Endodermal cell (in vitro differentiated cells): ENCODE measurements at regions not wholly inside any gene's neighbourhood (a gene's known extent, or its start where the extent isn't known, plus 50 kb on each side); places are given as distances from the start of the nearest gene placed in this dataset.

Experiments
- DNase-seq: peaks from one replicate; pipeline ENCODE4 v3.0.0-alpha.2; 2017
- H3K27ac ChIP-seq: 2 replicates; pipeline ENCODE4 v1.5.1; 2013; ENCODE audit warnings: mild to moderate bottlenecking, low read depth, low read length, moderate library complexity
- H3K27me3 ChIP-seq: 2 replicates; pipeline ENCODE4 v1.6.1; 2013; ENCODE audit warnings: mild to moderate bottlenecking, low read length, moderate library complexity; ENCODE audit not compliant: insufficient read depth, control insufficient read depth, poor library complexity, severe bottlenecking
- H3K36me3 ChIP-seq: 2 replicates; pipeline ENCODE4 v1.7.0; 2013; ENCODE audit warnings: mild to moderate bottlenecking, low read length, moderate library complexity; ENCODE audit not compliant: control insufficient read depth, insufficient read depth
- H3K4me1 ChIP-seq: one replicate; pipeline ENCODE4 v1.7.0; 2013; ENCODE audit warnings: low read length; ENCODE audit not compliant: control insufficient read depth, insufficient read depth
- H3K4me3 ChIP-seq: 2 replicates; pipeline ENCODE4 v1.5.1; 2013; ENCODE audit warnings: mild to moderate bottlenecking, low read length, moderate library complexity
- H3K9ac ChIP-seq: 2 replicates; pipeline ENCODE4 v1.6.1; 2013; ENCODE audit warnings: mild to moderate bottlenecking, low read length, moderate library complexity; ENCODE audit not compliant: poor library complexity, severe bottlenecking; ENCODE audit errors: extremely low read depth
- H3K9me3 ChIP-seq: 2 replicates; pipeline ENCODE4 v1.6.1; 2013; ENCODE audit warnings: mild to moderate bottlenecking, low read length, moderate library complexity; ENCODE audit not compliant: control insufficient read depth
- H3K27ac Mint-ChIP-seq: 2 replicates; pipeline ENCODE4 v1.8.0; 2020; ENCODE audit warnings: mixed read lengths
- H3K27me3 Mint-ChIP-seq: 2 replicates; pipeline ENCODE4 v1.8.0; 2021; ENCODE audit warnings: mild to moderate bottlenecking, mixed read lengths; ENCODE audit not compliant: insufficient read depth
- H3K36me3 Mint-ChIP-seq: 2 replicates; pipeline ENCODE4 v1.8.0; 2020; ENCODE audit warnings: low read depth, mixed read lengths
- H3K4me1 Mint-ChIP-seq: 2 replicates; pipeline ENCODE4 v1.8.0; 2020; ENCODE audit warnings: mixed read lengths
- H3K4me3 Mint-ChIP-seq: 2 replicates; pipeline ENCODE4 v1.8.0; 2020; ENCODE audit warnings: mild to moderate bottlenecking, moderate library complexity, mixed read lengths
- H3K9me3 Mint-ChIP-seq: 2 replicates; pipeline ENCODE4 v1.8.0; 2020; ENCODE audit warnings: mild to moderate bottlenecking, mixed read lengths
- CTCF ChIP-seq: fragments of 200-600 bp; sonication (generic); conservative IDR thresholded peaks from 2 replicates; pipeline ENCODE4 v1.5.0; 2021; ENCODE audit warnings: antibody characterized with exemption, mild to moderate bottlenecking
- WGBS, 2 experiments: methylation state at CpG; one replicate each; pipeline versions ENCODE4 v1.1.5 to v1.1.7; 2013; ENCODE audit warnings: missing lambda C conversion rate in 2 of 2, mixed read lengths in 1 of 2; ENCODE audit not compliant: insufficient coverage in 1 of 2, insufficient read length in 1 of 2; 5-methylcytosine and 5-hydroxymethylcytosine counted together

- TF ChIP-seq CTCF = no peak
- no peaks in the 10 kb centered on the region for H3K36me3 Mint-ChIP-seq
- 90 to 100% methylated on average over 2 to 3 of the region's 3 CpGs for WGBS, 2 experiments
- no peak overlapping the region for H3K4me3 Mint-ChIP-seq
- no peak overlapping the region for H3K27ac Mint-ChIP-seq
- peaks cover 5% of the 10 kb centered on the region for H3K4me1 Mint-ChIP-seq
- no peak overlapping the region for H3K4me3 ChIP-seq
- H3K9ac ChIP-seq = no peak overlapping the region
- H3K9me3 ChIP-seq = no peaks in the 10 kb centered on the region
- no peak overlapping the region for H3K27ac ChIP-seq
- H3K4me1 ChIP-seq = no peaks in the 10 kb centered on the region
- peaks cover 3% of the 10 kb centered on the region for H3K27me3 Mint-ChIP-seq
- H3K27me3 ChIP-seq = peaks cover 12% of the 10 kb centered on the region
- no peaks in the 10 kb centered on the region for H3K9me3 Mint-ChIP-seq
- no peak for DNase-seq
- H3K36me3 ChIP-seq = no peaks in the 10 kb centered on the region
These were observed 123.0 kb upstream of the RBFOX1 start for GRCh38 chr16:7209598-7209997.

DNA sequence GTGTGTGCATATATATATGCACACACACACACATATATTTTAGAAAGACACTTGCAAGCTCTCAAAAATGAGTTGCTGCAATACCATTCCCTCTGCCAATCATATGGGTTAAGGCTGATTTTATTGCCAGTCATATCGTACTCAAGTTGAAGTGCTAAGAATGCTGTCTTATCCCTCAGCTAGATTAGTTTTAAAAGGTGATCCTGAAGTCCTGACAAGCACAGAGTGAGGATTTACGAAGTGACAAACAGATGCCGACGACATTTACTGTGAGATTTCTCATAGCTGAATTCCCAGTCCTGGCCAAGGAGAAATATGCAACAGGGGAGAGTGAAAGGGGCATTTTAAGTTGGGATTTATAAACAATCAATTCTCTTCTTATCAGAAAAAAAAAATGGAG is 126.2 kb upstream of the RBFOX1 start:
- Mint-ChIP-seq H3K27ac (no peak overlapping the region), H3K36me3 (no peaks in the 10 kb centered on the region), H3K4me1 (peaks cover 5% of the 10 kb centered on the region), H3K27me3 (peaks cover 1% of the 10 kb centered on the region), H3K4me3 (no peak overlapping the region), H3K9me3 (no peaks in the 10 kb centered on the region)
- H3K4me1 ChIP-seq = no peaks in the 10 kb centered on the region
- no peak overlapping the region for H3K9ac ChIP-seq
- no peak overlapping the region for H3K4me3 ChIP-seq
- DNase-seq = no peak
- no peaks in the 10 kb centered on the region for H3K36me3 ChIP-seq
- peaks cover 7% of the 10 kb centered on the region for H3K27me3 ChIP-seq
- WGBS, 2 experiments = 90 to 94% methylated on average over 4 of the region's 4 CpGs
- no peaks in the 10 kb centered on the region for H3K9me3 ChIP-seq
- no peak for TF ChIP-seq CTCF
- H3K27ac ChIP-seq = no peak overlapping the region

DNA sequence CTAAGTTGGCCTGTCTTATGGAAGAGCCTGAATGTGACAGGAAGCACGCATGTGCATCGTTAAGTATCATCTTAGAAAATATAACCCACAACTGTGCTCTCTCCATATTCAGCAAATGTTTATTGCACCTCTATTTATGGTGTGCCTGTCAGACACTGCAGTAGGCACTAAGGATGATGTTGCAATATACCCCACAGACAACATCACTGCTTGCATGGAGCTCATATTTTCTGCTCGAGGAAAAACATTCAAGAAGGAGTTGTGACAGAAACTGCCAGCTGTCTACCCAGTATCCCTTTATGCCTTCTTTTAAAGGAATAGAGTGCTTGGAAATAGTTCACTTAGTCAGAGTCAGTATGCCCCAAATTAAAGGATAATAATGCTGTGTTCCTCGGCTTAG is 132.3 kb upstream of the RBFOX1 start:
- H3K4me3 Mint-ChIP-seq = no peak overlapping the region
- H3K4me1 ChIP-seq = no peaks in the 10 kb centered on the region
- no peak overlapping the region for H3K9ac ChIP-seq
- H3K27me3 Mint-ChIP-seq = no peaks in the 10 kb centered on the region
- no peaks in the 10 kb centered on the region for H3K27me3 ChIP-seq
- no peaks in the 10 kb centered on the region for H3K36me3 ChIP-seq
- no peaks in the 10 kb centered on the region for H3K36me3 Mint-ChIP-seq
- H3K4me1 Mint-ChIP-seq = no peaks in the 10 kb centered on the region
- DNase-seq = no peak
- no peak overlapping the region for H3K4me3 ChIP-seq
- H3K9me3 ChIP-seq = no peaks in the 10 kb centered on the region
- no peak for TF ChIP-seq CTCF
- H3K27ac ChIP-seq = no peak overlapping the region
- H3K9me3 Mint-ChIP-seq = peaks cover 8% of the 10 kb centered on the region
- 62 to 100% methylated on average over 3 to 4 of the region's 4 CpGs for WGBS, 2 experiments
- no peak overlapping the region for H3K27ac Mint-ChIP-seq
